DOHH2 (cell line): ENCODE measurements at regions not wholly inside any gene's neighbourhood (a gene's known extent, or its start where the extent isn't known, plus 50 kb on each side); places are given as distances from the start of the nearest gene placed in this dataset.

Experiments
- H3F3A ChIP-seq: fragments of 200-600 bp; sonication (generic), shearing (Covaris generic); 2 replicates; pipeline ENCODE4 v1.6.0; 2016; ENCODE audit warnings: antibody characterized with exemption, mild to moderate bottlenecking; ENCODE audit not compliant: control insufficient read depth, insufficient read depth
- H3K27ac ChIP-seq: fragments of 200-600 bp; sonication (generic); 2 replicates; pipeline ENCODE4 v1.5.1; 2014; ENCODE audit warnings: low read depth, mild to moderate bottlenecking, low read length, moderate library complexity
- H3K27me3 ChIP-seq: fragments of 200-600 bp; sonication (generic); 2 replicates; pipeline ENCODE4 v1.6.1; 2014; ENCODE audit warnings: mild to moderate bottlenecking, low read length, mixed read lengths; ENCODE audit not compliant: control insufficient read depth
- H3K36me3 ChIP-seq: fragments of 200-600 bp; sonication (generic); 2 replicates; pipeline ENCODE4 v1.6.1; 2014; ENCODE audit warnings: mild to moderate bottlenecking, low read length, moderate library complexity, mixed read lengths; ENCODE audit not compliant: control insufficient read depth
- H3K4me1 ChIP-seq: fragments of 200-600 bp; sonication (generic); 2 replicates; pipeline ENCODE4 v1.6.1; 2014; ENCODE audit warnings: mild to moderate bottlenecking, low read length, mixed read lengths; ENCODE audit not compliant: control insufficient read depth
- H3K4me2 ChIP-seq: fragments of 200-600 bp; sonication (generic); 2 replicates; pipeline ENCODE4 v1.6.0; 2014; ENCODE audit warnings: mild to moderate bottlenecking, low read length, moderate library complexity
- H3K4me3 ChIP-seq: fragments of 200-600 bp; sonication (generic); 2 replicates; pipeline ENCODE4 v1.5.1; 2014; ENCODE audit warnings: mild to moderate bottlenecking, low read length, mixed read lengths
- H3K79me2 ChIP-seq: fragments of 200-600 bp; sonication (generic); 2 replicates; pipeline ENCODE4 v1.6.1; 2014; ENCODE audit warnings: mild to moderate bottlenecking, low read length, mixed read lengths; ENCODE audit not compliant: control insufficient read depth
- H3K9me2 ChIP-seq: fragments of 200-600 bp; sonication (generic); replicated peaks from 2 replicates; pipeline ENCODE4 v1.6.1; 2014; ENCODE audit warnings: mild to moderate bottlenecking, low read length, mixed read lengths; ENCODE audit not compliant: control insufficient read depth
- H3K9me3 ChIP-seq: fragments of 200-600 bp; sonication (generic); 2 replicates; pipeline ENCODE4 v1.6.1; 2014; ENCODE audit warnings: antibody characterized with exemption, low read length, mixed read lengths; ENCODE audit not compliant: control insufficient read depth, insufficient read depth
- H4K20me1 ChIP-seq: fragments of 200-600 bp; sonication (generic); 2 replicates; pipeline ENCODE4 v1.6.0; 2014; ENCODE audit warnings: low read depth, mild to moderate bottlenecking, antibody characterized with exemption, low read length, moderate library complexity; ENCODE audit not compliant: control insufficient read depth, insufficient read depth
- CTCF ChIP-seq: fragments of 200-600 bp; sonication (generic); IDR thresholded peaks from one replicate; pipeline ENCODE4 v1.5.1; 2014; ENCODE audit warnings: antibody characterized with exemption, mild to moderate bottlenecking, low read depth, low read length; ENCODE audit not compliant: poor library complexity, severe bottlenecking
- EZH2phosphoT487 ChIP-seq: fragments of 200-600 bp; sonication (generic); IDR thresholded peaks from 2 replicates; pipeline ENCODE4 v1.6.1; 2017; ENCODE audit warnings: borderline replicate concordance, mild to moderate bottlenecking, antibody characterized with exemption, low read length, moderate library complexity, mixed read lengths

DNA sequence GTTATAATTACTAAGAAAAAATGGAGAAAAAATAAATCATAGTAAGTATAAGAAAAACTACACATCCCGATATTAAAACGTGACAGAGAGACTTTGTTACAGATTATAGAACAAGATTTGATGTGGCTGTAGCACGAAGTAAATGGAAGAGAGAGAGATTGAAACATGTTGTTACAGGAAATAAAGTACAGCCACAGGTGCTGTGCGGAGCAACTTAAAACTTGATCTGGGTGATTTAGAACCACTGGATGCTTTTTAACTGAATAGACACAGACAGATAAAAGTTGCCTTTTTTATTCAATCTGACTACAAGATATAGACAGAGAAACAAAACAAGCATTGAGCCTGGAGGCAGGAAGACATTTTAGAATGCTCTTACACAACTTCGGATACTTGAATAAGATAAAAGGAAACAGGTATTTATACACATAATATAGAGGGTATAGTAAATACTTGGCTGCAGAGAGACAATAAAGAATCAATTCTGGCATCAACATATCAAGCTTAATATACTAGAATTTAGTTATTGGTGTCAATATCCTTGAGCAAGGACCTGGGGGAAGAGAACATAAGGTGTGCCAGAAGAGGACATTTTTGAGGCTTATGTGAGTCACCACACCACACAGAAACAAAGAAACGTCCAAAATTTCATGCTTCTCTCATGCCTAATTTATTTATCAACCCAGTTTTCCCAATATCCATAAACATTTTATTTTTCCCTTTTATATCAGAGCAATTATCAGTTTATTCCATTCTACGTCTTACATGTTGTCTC, 548.5 kb downstream of the SLITRK1 start:
- Histone ChIP-seq H3F3A (no peaks in the 10 kb centered on the region), H3K36me3 (no peaks in the 10 kb centered on the region), H3K79me2 (no peaks in the 10 kb centered on the region), H3K27ac (no peak overlapping the region), H3K4me2 (no peak overlapping the region), H4K20me1 (no peaks in the 10 kb centered on the region), H3K4me1 (no peaks in the 10 kb centered on the region), H3K27me3 (no peaks in the 10 kb centered on the region), H3K4me3 (no peak overlapping the region), H3K9me2 (no peaks in the 10 kb centered on the region), H3K9me3 (no peaks in the 10 kb centered on the region)
- no peak for TF ChIP-seq EZH2phosphoT487
- TF ChIP-seq CTCF: no peak

DNA sequence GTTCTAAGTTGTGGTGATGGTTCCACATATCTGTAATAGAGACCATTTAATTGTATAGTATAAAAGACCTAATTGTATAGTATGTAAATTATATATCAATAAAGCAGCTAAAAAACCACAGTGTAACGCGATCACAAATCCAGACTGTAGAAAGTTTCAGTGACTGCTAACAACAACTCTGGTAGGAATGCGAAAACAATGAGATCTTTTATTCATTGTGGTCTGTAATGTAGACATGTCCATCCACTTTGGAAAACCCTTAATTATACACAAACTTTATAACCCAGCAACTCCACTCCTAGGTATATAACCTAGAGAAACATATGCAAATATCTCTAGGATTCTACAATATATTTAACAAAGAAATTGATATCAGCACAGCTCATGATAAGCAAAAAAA, 549.5 kb downstream of the SLITRK1 start:
- H3K9me3 ChIP-seq: no peaks in the 10 kb centered on the region
- no peak overlapping the region for H3K4me3 ChIP-seq
- H3K4me2 ChIP-seq: no peak overlapping the region
- H3K36me3 ChIP-seq: no peaks in the 10 kb centered on the region
- H3K9me2 ChIP-seq: no peaks in the 10 kb centered on the region
- no peak overlapping the region for H3K27ac ChIP-seq
- no peak for TF ChIP-seq CTCF
- no peak for TF ChIP-seq EZH2phosphoT487
- no peaks in the 10 kb centered on the region for H3F3A ChIP-seq
- H3K4me1 ChIP-seq: no peaks in the 10 kb centered on the region
- no peaks in the 10 kb centered on the region for H4K20me1 ChIP-seq
- no peaks in the 10 kb centered on the region for H3K27me3 ChIP-seq
- no peaks in the 10 kb centered on the region for H3K79me2 ChIP-seq

DNA sequence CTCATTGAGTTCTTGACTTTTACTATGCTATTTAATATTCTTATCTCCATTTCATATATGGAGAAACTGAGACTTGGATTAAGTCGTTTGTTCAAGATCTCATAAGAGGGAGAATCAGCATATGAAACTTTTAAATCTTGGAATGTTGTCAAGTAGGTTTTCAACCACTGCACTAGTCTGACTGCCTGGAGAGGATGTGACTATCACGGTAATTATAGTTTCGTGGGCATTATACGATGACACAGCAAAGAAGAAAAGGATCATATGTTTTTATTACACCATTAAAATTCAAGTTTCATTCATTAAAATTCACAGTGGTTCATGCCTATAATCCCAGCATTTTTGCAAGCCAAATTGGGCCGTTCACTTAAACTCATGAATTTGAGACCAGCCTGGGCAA, 555.2 kb downstream of the SLITRK1 start:
- H3K36me3 ChIP-seq: no peaks in the 10 kb centered on the region
- no peaks in the 10 kb centered on the region for H3K9me2 ChIP-seq
- no peaks in the 10 kb centered on the region for H4K20me1 ChIP-seq
- no peaks in the 10 kb centered on the region for H3F3A ChIP-seq
- no peaks in the 10 kb centered on the region for H3K79me2 ChIP-seq
- H3K27ac ChIP-seq: no peak overlapping the region
- H3K4me1 ChIP-seq: no peaks in the 10 kb centered on the region
- no peaks in the 10 kb centered on the region for H3K27me3 ChIP-seq
- no peak overlapping the region for H3K4me3 ChIP-seq
- H3K4me2 ChIP-seq: no peak overlapping the region
- H3K9me3 ChIP-seq: no peaks in the 10 kb centered on the region
- no peak for TF ChIP-seq EZH2phosphoT487
- TF ChIP-seq CTCF: no peak
